OCI-LY7 (cell line): ENCODE measurements at regions not wholly inside any gene's neighbourhood (a gene's known extent, or its start where the extent isn't known, plus 50 kb on each side); places are given as distances from the start of the nearest gene placed in this dataset.

ENCODE experiments used
- EZH2phosphoT487 ChIP-seq: fragments of 200-600 bp; sonication (generic); IDR thresholded peaks from 2 replicates; pipeline ENCODE4 v1.6.1; 2018; ENCODE audit warnings: low read depth, borderline replicate concordance, mild to moderate bottlenecking, mixed run types, antibody characterized with exemption, low read length, moderate library complexity, mixed read lengths
- TF ChIP-seq, protein P1 (sequence below): fragments of 200-600 bp; sonication (generic); conservative IDR thresholded peaks from 2 replicates; pipeline ENCODE4 v1.5.1; 2014; ENCODE audit warnings: mild to moderate bottlenecking, antibody characterized with exemption, low read length, moderate library complexity, mixed read lengths

DNA sequence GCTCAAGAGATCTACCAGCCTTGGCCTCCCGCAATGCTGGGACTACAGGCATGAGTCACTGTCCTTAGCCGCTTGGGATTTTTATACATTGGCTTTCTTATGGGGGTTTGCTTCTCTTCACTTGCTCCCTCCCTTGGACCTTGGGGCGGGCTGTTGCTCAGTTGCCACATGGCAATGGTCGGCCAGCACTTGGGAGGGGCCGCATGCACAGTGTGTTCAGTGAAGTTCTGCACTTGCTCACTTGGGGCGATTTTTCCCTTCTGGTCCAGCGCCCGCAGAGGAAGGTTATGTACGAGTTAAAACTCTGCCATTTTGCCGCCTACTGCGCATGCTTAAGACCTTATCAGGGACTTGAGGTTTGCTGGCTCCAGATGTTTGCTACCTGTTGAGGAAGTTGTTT is 1367.6 kb upstream of the CDH8 start:
- TF ChIP-seq, protein P1, sequence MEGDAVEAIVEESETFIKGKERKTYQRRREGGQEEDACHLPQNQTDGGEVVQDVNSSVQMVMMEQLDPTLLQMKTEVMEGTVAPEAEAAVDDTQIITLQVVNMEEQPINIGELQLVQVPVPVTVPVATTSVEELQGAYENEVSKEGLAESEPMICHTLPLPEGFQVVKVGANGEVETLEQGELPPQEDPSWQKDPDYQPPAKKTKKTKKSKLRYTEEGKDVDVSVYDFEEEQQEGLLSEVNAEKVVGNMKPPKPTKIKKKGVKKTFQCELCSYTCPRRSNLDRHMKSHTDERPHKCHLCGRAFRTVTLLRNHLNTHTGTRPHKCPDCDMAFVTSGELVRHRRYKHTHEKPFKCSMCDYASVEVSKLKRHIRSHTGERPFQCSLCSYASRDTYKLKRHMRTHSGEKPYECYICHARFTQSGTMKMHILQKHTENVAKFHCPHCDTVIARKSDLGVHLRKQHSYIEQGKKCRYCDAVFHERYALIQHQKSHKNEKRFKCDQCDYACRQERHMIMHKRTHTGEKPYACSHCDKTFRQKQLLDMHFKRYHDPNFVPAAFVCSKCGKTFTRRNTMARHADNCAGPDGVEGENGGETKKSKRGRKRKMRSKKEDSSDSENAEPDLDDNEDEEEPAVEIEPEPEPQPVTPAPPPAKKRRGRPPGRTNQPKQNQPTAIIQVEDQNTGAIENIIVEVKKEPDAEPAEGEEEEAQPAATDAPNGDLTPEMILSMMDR, result no peak
- no peak for TF ChIP-seq EZH2phosphoT487
